ENCODE measurements at regions not wholly inside any gene's neighbourhood (a gene's known extent, or its start where the extent isn't known, plus 50 kb on each side); places are given as distances from the start of the nearest gene placed in this dataset.
A peak's percentile ranks its signal among the peaks of the same experiment; 100 is the strongest.

DNA sequence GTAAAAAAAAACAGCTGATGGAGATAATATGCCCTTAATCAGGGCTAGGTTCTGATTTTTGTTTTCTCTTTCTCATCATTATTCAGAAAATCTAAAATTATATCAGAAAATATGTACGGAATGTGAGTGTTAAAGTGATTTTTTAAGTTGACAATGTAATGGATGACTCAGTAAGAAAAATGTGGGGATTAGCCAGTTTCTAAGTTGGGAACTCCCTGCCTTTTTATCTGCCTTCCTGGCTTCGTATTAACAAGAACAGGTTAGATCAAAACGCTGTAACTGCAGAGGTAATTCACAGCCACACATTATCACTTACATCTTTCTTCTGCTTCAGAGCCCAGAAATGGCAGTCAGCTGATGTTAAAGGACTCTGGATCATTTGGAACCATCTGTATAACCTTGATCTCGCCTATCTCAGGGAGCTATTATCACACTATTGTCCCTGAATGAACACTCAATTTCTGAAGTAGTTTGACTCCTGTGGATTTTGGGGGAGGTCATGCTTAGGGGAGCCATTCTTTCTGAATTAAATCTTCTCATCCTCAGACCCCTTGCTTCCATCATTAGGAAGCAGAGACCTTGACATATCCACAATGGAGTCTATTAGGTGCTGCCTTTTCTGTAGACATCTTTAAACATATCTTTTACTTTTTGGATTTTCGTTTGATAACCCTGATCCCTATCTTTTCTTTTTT lies 135.7 kb upstream of the SLC16A7 start:
- Histone ChIP-seq H3K79me2 (ENCODE audit: insufficient read depth, low read length) (no peaks in the 10 kb centered on the region), H3K14ac (ENCODE audit: insufficient read depth, low read length) (no peak overlapping the region), H2BK20ac (ENCODE audit: low read depth, low read length, poor library complexity, severe bottlenecking) (no peak overlapping the region), H4K91ac (ENCODE audit: insufficient read length, low read depth, low read length) (no peak overlapping the region), H4K8ac (replicated peaks; ENCODE audit: insufficient read length, low read depth, low read length) (no peak overlapping the region), H3K23ac (ENCODE audit: insufficient read length, low read depth, low read length) (no peak overlapping the region), H3K4me2 (ENCODE audit: insufficient read depth, insufficient read length, low read length) (no peak overlapping the region), H3K27ac (ENCODE audit: insufficient read length, low read depth, low read length) (no peak overlapping the region), H3K18ac (ENCODE audit: insufficient read length, low read depth, low read length) (no peak overlapping the region), H3K23me2 (ENCODE audit: insufficient read length, low read depth, low read length, poor library complexity, severe bottlenecking) (no peaks in the 10 kb centered on the region), H2AK5ac (ENCODE audit: insufficient read length, low read length) (no peak overlapping the region), H3T11ph (ENCODE audit: low read length) (no peak overlapping the region), H3K27me3 (ENCODE audit: insufficient read depth, low read length) (no peaks in the 10 kb centered on the region), H4K20me1 (ENCODE audit: control insufficient read depth, insufficient read depth, insufficient read length) (no peaks in the 10 kb centered on the region), H3K4me1 (ENCODE audit: insufficient read depth, low read length) (no peaks in the 10 kb centered on the region), H3K56ac (ENCODE audit: insufficient read length, low read depth, low read length) (no peak overlapping the region), H4K5ac (ENCODE audit: insufficient read length, low read depth, low read length) (no peak overlapping the region), H2BK120ac (ENCODE audit: low read depth, low read length, poor library complexity, severe bottlenecking) (no peak overlapping the region), H2BK15ac (ENCODE audit: low read depth, low read length) (no peak overlapping the region), H3K4ac (ENCODE audit: low read depth, low read length) (no peak overlapping the region), H2BK12ac (ENCODE audit: insufficient read length, low read depth, low read length) (no peak overlapping the region), H2BK5ac (ENCODE audit: insufficient read length, low read length) (no peak overlapping the region), H2AFZ (ENCODE audit: low read length) (peak overlapping the region; percentile 56), H3K9me3 (ENCODE audit: control insufficient read depth, low read depth, low read length) (no peaks in the 10 kb centered on the region), H3K79me1 (ENCODE audit: insufficient read depth, low read depth, low read length, poor library complexity, severe bottlenecking) (no peaks in the 10 kb centered on the region), H3K9ac (ENCODE audit: extremely low read depth, insufficient read length, low read length) (no peak overlapping the region)
- no peaks in the 10 kb centered on the region for H3K9me3 Mint-ChIP-seq
- peaks cover 4% of the 10 kb centered on the region in 2 experiments; a peak in 3 of 4 replicates for H3K4me1 Mint-ChIP-seq
- H3K36me3 Mint-ChIP-seq (ENCODE audit: insufficient read depth in 1 of 3, low read depth in 3 of 3), result no peaks in the 10 kb centered on the region
- no peak for DNase-seq
- TF ChIP-seq, protein P1, sequence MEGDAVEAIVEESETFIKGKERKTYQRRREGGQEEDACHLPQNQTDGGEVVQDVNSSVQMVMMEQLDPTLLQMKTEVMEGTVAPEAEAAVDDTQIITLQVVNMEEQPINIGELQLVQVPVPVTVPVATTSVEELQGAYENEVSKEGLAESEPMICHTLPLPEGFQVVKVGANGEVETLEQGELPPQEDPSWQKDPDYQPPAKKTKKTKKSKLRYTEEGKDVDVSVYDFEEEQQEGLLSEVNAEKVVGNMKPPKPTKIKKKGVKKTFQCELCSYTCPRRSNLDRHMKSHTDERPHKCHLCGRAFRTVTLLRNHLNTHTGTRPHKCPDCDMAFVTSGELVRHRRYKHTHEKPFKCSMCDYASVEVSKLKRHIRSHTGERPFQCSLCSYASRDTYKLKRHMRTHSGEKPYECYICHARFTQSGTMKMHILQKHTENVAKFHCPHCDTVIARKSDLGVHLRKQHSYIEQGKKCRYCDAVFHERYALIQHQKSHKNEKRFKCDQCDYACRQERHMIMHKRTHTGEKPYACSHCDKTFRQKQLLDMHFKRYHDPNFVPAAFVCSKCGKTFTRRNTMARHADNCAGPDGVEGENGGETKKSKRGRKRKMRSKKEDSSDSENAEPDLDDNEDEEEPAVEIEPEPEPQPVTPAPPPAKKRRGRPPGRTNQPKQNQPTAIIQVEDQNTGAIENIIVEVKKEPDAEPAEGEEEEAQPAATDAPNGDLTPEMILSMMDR (conservative IDR thresholded peaks at IDR 0.05), result no peak
- no peaks in the 10 kb centered on the region for H3K27me3 Mint-ChIP-seq (ENCODE audit: low read depth)
- peak overlapping the region in 1 of 3 experiments; percentile 11; a peak in 1 of 7 replicates for H3K27ac Mint-ChIP-seq
- no CpG with 5 or more reads among the region's 5 CpGs for WGBS (ENCODE audit: extremely low coverage, insufficient read length, low lambda C conversion rate)
- H3K4me3 Mint-ChIP-seq, result no peak overlapping the region
